Suprapubic skin (tissue), 4 donors: ENCODE measurements at regions not wholly inside any gene's neighbourhood (a gene's known extent, or its start where the extent isn't known, plus 50 kb on each side); places are given as distances from the start of the nearest gene placed in this dataset.

ENCODE experiments used
- DNase-seq, 2 donors: peaks; one replicate each; pipeline ENCODE4 v3.0.0-alpha.2; 2019; ENCODE audit warnings: low spot score in 2 of 2
- H3K27ac ChIP-seq: fragments of 200-600 bp; sonication (generic); one replicate; pipeline ENCODE4 v1.5.1; 2019
- H3K27me3 ChIP-seq: fragments of 200-600 bp; sonication (generic); one replicate; pipeline ENCODE4 v1.5.1; 2019
- H3K36me3 ChIP-seq: fragments of 200-600 bp; sonication (generic); one replicate; pipeline ENCODE4 v1.5.1; 2019
- H3K4me1 ChIP-seq: fragments of 200-600 bp; sonication (generic); one replicate; pipeline ENCODE4 v1.5.1; 2019
- H3K4me3 ChIP-seq: fragments of 200-600 bp; sonication (generic); one replicate; pipeline ENCODE4 v1.5.1; 2019; ENCODE audit warnings: mild to moderate bottlenecking
- H3K9me3 ChIP-seq: fragments of 200-600 bp; sonication (generic); one replicate; pipeline ENCODE4 v1.5.1; 2019
- EP300 ChIP-seq: sonication (generic); formaldehyde crosslinking; IDR thresholded peaks from one replicate; pipeline ENCODE4 v1.6.1; 2017; ENCODE audit warnings: antibody characterized with exemption
- POLR2A ChIP-seq, 2 donors: fragments of 450-650 bp; IDR thresholded peaks; one replicate each; pipeline ENCODE4 v1.6.1; 2017; ENCODE audit warnings: antibody characterized with exemption in 2 of 2, mild to moderate bottlenecking in 2 of 2, moderate library complexity in 2 of 2
- POLR2AphosphoS5 ChIP-seq, 3 donors: sonication (generic); formaldehyde crosslinking; IDR thresholded peaks; one replicate each; pipeline ENCODE4 v1.6.1; 2017; ENCODE audit warnings: antibody characterized with exemption in 3 of 3
- WGBS: methylation state at CpG from one replicate; pipeline ENCODE4 v1.1.5; 2018; 5-methylcytosine and 5-hydroxymethylcytosine counted together
- TF ChIP-seq, protein P1 (sequence below), 2 donors: fragments of 200-600 bp in 1 of 2; fragments of 450-650 bp in 1 of 2; sonication (generic) in 1 of 2; IDR thresholded peaks; one replicate each; pipeline ENCODE4 v1.5.1; 2016 to 2019; ENCODE audit warnings: antibody characterized with exemption in 2 of 2, mild to moderate bottlenecking in 1 of 2, moderate library complexity in 1 of 2

DNA sequence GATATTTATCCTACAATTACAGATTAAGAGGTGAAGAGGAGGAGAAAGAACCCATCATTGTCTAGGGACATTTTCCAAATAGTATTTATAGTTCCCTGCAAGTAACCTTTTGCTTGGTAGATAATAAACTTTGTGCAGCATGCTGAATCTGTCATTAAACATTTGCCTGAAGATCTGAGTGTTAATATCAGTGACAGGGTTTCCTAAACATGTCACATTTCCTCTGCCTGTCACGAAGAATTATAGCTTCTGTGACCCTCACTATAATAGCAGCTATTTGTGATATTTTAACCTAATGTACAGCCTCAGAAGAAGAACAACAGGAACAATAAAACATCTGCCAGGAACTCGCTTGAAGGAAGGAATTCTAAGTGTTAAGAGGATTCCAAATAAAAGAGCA, 350.3 kb downstream of the GXYLT1 start:
- TF ChIP-seq POLR2AphosphoS5 (IDR thresholded peaks at IDR 0.05) (no peak), POLR2A (IDR thresholded peaks at IDR 0.05) (no peak), EP300 (no peak)
- TF ChIP-seq, protein P1, sequence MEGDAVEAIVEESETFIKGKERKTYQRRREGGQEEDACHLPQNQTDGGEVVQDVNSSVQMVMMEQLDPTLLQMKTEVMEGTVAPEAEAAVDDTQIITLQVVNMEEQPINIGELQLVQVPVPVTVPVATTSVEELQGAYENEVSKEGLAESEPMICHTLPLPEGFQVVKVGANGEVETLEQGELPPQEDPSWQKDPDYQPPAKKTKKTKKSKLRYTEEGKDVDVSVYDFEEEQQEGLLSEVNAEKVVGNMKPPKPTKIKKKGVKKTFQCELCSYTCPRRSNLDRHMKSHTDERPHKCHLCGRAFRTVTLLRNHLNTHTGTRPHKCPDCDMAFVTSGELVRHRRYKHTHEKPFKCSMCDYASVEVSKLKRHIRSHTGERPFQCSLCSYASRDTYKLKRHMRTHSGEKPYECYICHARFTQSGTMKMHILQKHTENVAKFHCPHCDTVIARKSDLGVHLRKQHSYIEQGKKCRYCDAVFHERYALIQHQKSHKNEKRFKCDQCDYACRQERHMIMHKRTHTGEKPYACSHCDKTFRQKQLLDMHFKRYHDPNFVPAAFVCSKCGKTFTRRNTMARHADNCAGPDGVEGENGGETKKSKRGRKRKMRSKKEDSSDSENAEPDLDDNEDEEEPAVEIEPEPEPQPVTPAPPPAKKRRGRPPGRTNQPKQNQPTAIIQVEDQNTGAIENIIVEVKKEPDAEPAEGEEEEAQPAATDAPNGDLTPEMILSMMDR (IDR thresholded peaks at IDR 0.05): no peak
- no peaks in the 10 kb centered on the region for H3K4me1 ChIP-seq
- no peak for DNase-seq
- H3K9me3 ChIP-seq: no peaks in the 10 kb centered on the region
- 50% methylated on average over 2 of the region's 2 CpGs for WGBS
- no peaks in the 10 kb centered on the region for H3K36me3 ChIP-seq
- H3K27ac ChIP-seq: no peak overlapping the region
- no peaks in the 10 kb centered on the region for H3K27me3 ChIP-seq
- no peak overlapping the region for H3K4me3 ChIP-seq

DNA sequence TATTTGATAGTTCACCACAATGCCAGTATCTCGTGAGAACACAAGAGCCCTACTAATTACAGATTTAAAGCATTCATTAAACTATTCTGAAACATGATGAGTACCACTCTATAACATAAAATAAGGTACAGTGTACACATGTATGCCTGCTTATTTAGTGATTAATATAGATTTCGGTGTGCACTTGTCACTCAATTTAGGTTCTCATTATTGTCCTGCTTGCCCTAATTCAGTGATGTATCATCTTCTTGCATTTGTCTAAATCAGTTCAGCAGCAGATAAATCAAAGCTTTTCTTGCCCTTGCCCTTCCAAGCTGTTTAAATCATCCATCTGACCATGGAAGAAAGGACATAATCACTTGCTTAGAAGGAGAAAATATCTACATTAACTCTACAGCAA, 359.7 kb downstream of the GXYLT1 start:
- DNase-seq: no peak
- Histone ChIP-seq H3K27ac (no peak overlapping the region), H3K9me3 (no peaks in the 10 kb centered on the region), H3K4me1 (no peaks in the 10 kb centered on the region), H3K27me3 (no peaks in the 10 kb centered on the region), H3K36me3 (no peaks in the 10 kb centered on the region), H3K4me3 (no peak overlapping the region)
- 84% methylated on average over 2 of the region's 2 CpGs for WGBS
- TF ChIP-seq POLR2AphosphoS5 (IDR thresholded peaks at IDR 0.05) (no peak), POLR2A (IDR thresholded peaks at IDR 0.05) (no peak), EP300 (no peak)
- TF ChIP-seq, protein P1 (IDR thresholded peaks at IDR 0.05): no peak

DNA sequence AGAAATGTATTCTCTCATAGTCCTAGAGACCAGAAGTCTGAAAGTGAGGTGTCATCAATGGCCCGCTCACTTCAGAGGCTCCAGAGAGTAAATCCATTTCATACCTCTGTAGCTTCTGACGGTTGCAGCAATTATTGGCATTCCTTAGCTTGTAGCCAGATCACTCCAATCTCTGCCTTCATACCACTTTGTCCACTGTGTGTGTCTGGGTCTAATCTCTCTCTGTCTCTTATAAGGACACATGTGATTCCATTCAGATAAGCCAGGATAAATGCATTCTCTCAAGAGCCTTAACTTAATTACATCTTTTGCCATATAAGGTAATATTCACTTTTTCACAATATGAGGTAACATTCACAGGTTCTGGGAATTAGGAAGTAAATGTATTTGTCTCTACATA, 365.7 kb downstream of the GXYLT1 start:
- DNase-seq: no peak
- WGBS: 77% methylated on average over 2 of the region's 2 CpGs
- H3K36me3 ChIP-seq: no peaks in the 10 kb centered on the region
- H3K4me3 ChIP-seq: no peak overlapping the region
- no peak overlapping the region for H3K27ac ChIP-seq
- H3K4me1 ChIP-seq: no peaks in the 10 kb centered on the region
- no peaks in the 10 kb centered on the region for H3K27me3 ChIP-seq
- TF ChIP-seq POLR2A (IDR thresholded peaks at IDR 0.05) (no peak), POLR2AphosphoS5 (IDR thresholded peaks at IDR 0.05) (no peak), EP300 (no peak)
- TF ChIP-seq, protein P1 (IDR thresholded peaks at IDR 0.05): no peak
- no peaks in the 10 kb centered on the region for H3K9me3 ChIP-seq

DNA sequence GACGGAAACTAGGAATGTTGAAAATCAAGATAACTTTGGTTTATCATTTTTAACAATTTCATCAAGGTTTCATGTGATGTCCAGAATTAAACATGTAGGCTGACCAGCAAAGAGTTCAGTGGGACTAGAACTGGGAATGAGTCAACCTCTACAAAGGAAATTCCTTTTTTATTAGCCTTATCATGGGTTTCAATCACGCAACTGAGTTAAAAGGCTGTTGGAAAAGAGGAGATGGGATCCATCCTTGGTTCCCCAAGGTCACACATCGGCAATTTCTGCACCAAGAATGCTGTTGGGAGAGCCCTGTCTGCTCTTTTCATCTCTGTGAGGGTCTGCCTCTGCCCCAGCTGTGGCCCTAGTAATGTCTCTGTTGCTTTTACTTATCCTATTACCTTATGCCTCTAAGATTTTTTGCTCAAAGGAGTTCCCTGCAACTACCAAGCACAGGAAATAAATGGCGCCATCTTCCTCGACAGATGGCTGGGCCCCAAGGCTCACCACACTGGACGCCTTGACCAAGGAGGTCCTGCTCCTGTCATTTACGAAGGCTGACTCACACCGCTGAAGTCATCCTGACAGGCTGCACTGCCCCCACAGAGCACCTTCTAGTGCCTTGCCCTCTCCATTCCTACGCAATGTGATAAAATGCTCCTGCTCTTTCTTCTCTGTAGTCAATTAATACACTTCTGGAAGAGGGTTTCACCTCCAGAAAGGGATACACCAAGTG, 367.4 kb downstream of the GXYLT1 start:
- no peaks in the 10 kb centered on the region for H3K36me3 ChIP-seq
- no peaks in the 10 kb centered on the region for H3K27me3 ChIP-seq
- H3K4me1 ChIP-seq: no peaks in the 10 kb centered on the region
- TF ChIP-seq EP300 (no peak), POLR2A (IDR thresholded peaks at IDR 0.05) (no peak), POLR2AphosphoS5 (IDR thresholded peaks at IDR 0.05) (no peak)
- TF ChIP-seq, protein P1 (IDR thresholded peaks at IDR 0.05): no peak
- no peak overlapping the region for H3K4me3 ChIP-seq
- no peak overlapping the region for H3K27ac ChIP-seq
- DNase-seq: no peak
- 68% methylated on average over 9 of the region's 9 CpGs for WGBS
- H3K9me3 ChIP-seq: no peaks in the 10 kb centered on the region

DNA sequence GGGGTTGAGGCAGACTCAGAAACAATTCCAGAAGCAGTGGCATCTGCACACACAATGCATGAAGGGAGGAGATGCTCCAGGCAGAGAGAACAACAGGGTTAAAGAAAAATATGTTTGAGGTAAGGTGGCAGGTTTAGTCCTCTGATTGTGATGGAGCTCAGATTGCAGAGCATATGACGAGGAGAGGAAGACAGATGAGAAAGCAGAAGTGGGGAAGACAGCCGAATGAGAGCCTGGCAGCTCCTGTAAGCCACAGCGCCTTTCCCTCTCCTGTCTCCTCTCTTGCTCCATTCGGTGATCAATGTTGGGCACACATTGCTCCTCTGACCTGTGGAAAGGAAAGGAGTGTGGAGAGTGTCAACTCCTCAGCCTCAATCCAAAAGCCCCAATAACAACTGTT, 372.2 kb downstream of the GXYLT1 start:
- H3K27ac ChIP-seq: no peak overlapping the region
- H3K9me3 ChIP-seq: no peaks in the 10 kb centered on the region
- no peaks in the 10 kb centered on the region for H3K36me3 ChIP-seq
- WGBS: 77% methylated on average over 4 of the region's 4 CpGs
- H3K27me3 ChIP-seq: no peaks in the 10 kb centered on the region
- no peak overlapping the region for H3K4me3 ChIP-seq
- no peaks in the 10 kb centered on the region for H3K4me1 ChIP-seq
- DNase-seq: no peak
- TF ChIP-seq POLR2AphosphoS5 (IDR thresholded peaks at IDR 0.05) (no peak), EP300 (no peak), POLR2A (IDR thresholded peaks at IDR 0.05) (no peak)
- TF ChIP-seq, protein P1 (IDR thresholded peaks at IDR 0.05): no peak
